ACC112 (cell line): ENCODE measurements at regions not wholly inside any gene's neighbourhood (a gene's known extent, or its start where the extent isn't known, plus 50 kb on each side); places are given as distances from the start of the nearest gene placed in this dataset.

Source experiments
- H2AFZ ChIP-seq: fragments of 200-600 bp; sonication (generic); one replicate; pipeline ENCODE4 v1.6.0; 2017; ENCODE audit warnings: antibody characterized with exemption, low read length; ENCODE audit not compliant: unreplicated experiment
- H3K27ac ChIP-seq: fragments of 200-600 bp; sonication (generic); 2 replicates; pipeline ENCODE4 v1.5.1; 2014; ENCODE audit warnings: low read depth, mild to moderate bottlenecking, antibody characterized with exemption, low read length, moderate library complexity
- H3K27me3 ChIP-seq: fragments of 200-600 bp; sonication (generic); 2 replicates; pipeline ENCODE4 v1.6.1; 2014; ENCODE audit warnings: mild to moderate bottlenecking, antibody characterized with exemption, low read length, moderate library complexity, mixed read lengths; ENCODE audit not compliant: insufficient read depth
- H3K36me3 ChIP-seq: fragments of 200-600 bp; sonication (generic); 2 replicates; pipeline ENCODE4 v1.6.1; 2016; ENCODE audit warnings: mild to moderate bottlenecking, antibody characterized with exemption, low read length, moderate library complexity, mixed read lengths; ENCODE audit not compliant: insufficient read depth
- H3K4me1 ChIP-seq: fragments of 200-600 bp; sonication (generic); one replicate; pipeline ENCODE4 v1.6.1; 2016; ENCODE audit warnings: low read length, mixed read lengths; ENCODE audit not compliant: insufficient read depth, unreplicated experiment, control insufficient read depth
- H3K4me3 ChIP-seq: fragments of 200-600 bp; sonication (generic); 2 replicates; pipeline ENCODE4 v1.5.1; 2014; ENCODE audit warnings: mild to moderate bottlenecking, low read depth, low read length
- H3K79me2 ChIP-seq: fragments of 200-600 bp; sonication (generic); one replicate; pipeline ENCODE4 v1.6.0; 2016; ENCODE audit warnings: low read length; ENCODE audit not compliant: control insufficient read depth, unreplicated experiment, insufficient read depth

- no peaks in the 10 kb centered on the region for H3K79me2 ChIP-seq
- H3K4me1 ChIP-seq = no peaks in the 10 kb centered on the region
- H3K4me3 ChIP-seq = no peak overlapping the region
- no peak overlapping the region for H3K27ac ChIP-seq
- H3K36me3 ChIP-seq = no peaks in the 10 kb centered on the region
- no peak overlapping the region for H2AFZ ChIP-seq
- H3K27me3 ChIP-seq = peaks cover 58% of the 10 kb centered on the region
Measured at GRCh38 chr7:133190172-133190528, 62.7 kb upstream of the EXOC4 start.

GRCh38 chr7:133190650-133191049 is 62.2 kb upstream of the EXOC4 start:
- Histone ChIP-seq H3K79me2 (no peaks in the 10 kb centered on the region), H3K27me3 (peaks cover 55% of the 10 kb centered on the region), H3K4me3 (no peak overlapping the region), H3K4me1 (no peaks in the 10 kb centered on the region), H2AFZ (no peak overlapping the region), H3K36me3 (no peaks in the 10 kb centered on the region), H3K27ac (no peak overlapping the region)

- no peak overlapping the region for H2AFZ ChIP-seq
- no peaks in the 10 kb centered on the region for H3K4me1 ChIP-seq
- H3K27me3 ChIP-seq = peaks cover 55% of the 10 kb centered on the region
- no peak overlapping the region for H3K4me3 ChIP-seq
- no peaks in the 10 kb centered on the region for H3K79me2 ChIP-seq
- H3K36me3 ChIP-seq = no peaks in the 10 kb centered on the region
- H3K27ac ChIP-seq = no peak overlapping the region
Measured at GRCh38 chr7:133191787-133192186, 61.1 kb upstream of the EXOC4 start.

GRCh38 chr7:133195868-133196267 is 57.0 kb upstream of the EXOC4 start:
- no peaks in the 10 kb centered on the region for H3K4me1 ChIP-seq
- H3K36me3 ChIP-seq = no peaks in the 10 kb centered on the region
- H3K4me3 ChIP-seq = no peak overlapping the region
- no peak overlapping the region for H3K27ac ChIP-seq
- no peak overlapping the region for H2AFZ ChIP-seq
- peaks cover 53% of the 10 kb centered on the region for H3K27me3 ChIP-seq
- H3K79me2 ChIP-seq = no peaks in the 10 kb centered on the region

GRCh38 chr7:133196856-133197612 is 55.8 kb upstream of the EXOC4 start:
- H3K27me3 ChIP-seq = peaks cover 41% of the 10 kb centered on the region
- H2AFZ ChIP-seq = no peak overlapping the region
- no peaks in the 10 kb centered on the region for H3K79me2 ChIP-seq
- H3K4me1 ChIP-seq = no peaks in the 10 kb centered on the region
- H3K36me3 ChIP-seq = no peaks in the 10 kb centered on the region
- no peak overlapping the region for H3K4me3 ChIP-seq
- no peak overlapping the region for H3K27ac ChIP-seq

- Histone ChIP-seq H3K4me1 (no peaks in the 10 kb centered on the region), H3K79me2 (no peaks in the 10 kb centered on the region), H3K27ac (no peak overlapping the region), H3K27me3 (peaks cover 31% of the 10 kb centered on the region), H2AFZ (no peak overlapping the region), H3K4me3 (no peak overlapping the region), H3K36me3 (no peaks in the 10 kb centered on the region)
Measured at GRCh38 chr7:133197972-133198544, 54.8 kb upstream of the EXOC4 start.

GRCh38 chr7:133199831-133200230 is 53.0 kb upstream of the EXOC4 start:
- Histone ChIP-seq H3K27ac (no peak overlapping the region), H3K36me3 (no peaks in the 10 kb centered on the region), H3K79me2 (no peaks in the 10 kb centered on the region), H2AFZ (no peak overlapping the region), H3K27me3 (peaks cover 30% of the 10 kb centered on the region), H3K4me3 (no peak overlapping the region), H3K4me1 (no peaks in the 10 kb centered on the region)

GRCh38 chr7:133201470-133201869 is 51.4 kb upstream of the EXOC4 start:
- no peaks in the 10 kb centered on the region for H3K4me1 ChIP-seq
- no peak overlapping the region for H2AFZ ChIP-seq
- no peaks in the 10 kb centered on the region for H3K36me3 ChIP-seq
- H3K27me3 ChIP-seq = peaks cover 20% of the 10 kb centered on the region
- no peaks in the 10 kb centered on the region for H3K79me2 ChIP-seq
- H3K4me3 ChIP-seq = no peak overlapping the region
- H3K27ac ChIP-seq = no peak overlapping the region

GRCh38 chr7:133202942-133203341 is 49.9 kb upstream of the EXOC4 start:
- Histone ChIP-seq H3K4me3 (no peak overlapping the region), H2AFZ (no peak overlapping the region), H3K27me3 (peaks cover 9% of the 10 kb centered on the region), H3K79me2 (no peaks in the 10 kb centered on the region), H3K36me3 (no peaks in the 10 kb centered on the region), H3K4me1 (no peaks in the 10 kb centered on the region), H3K27ac (no peak overlapping the region)
